DMS153 treated with DMSO at 0.1 percent for 48 hours (cell line): ENCODE measurements at regions not wholly inside any gene's neighbourhood (a gene's known extent, or its start where the extent isn't known, plus 50 kb on each side); places are given as distances from the start of the nearest gene placed in this dataset.

Source experiments
- DNase-seq: peaks from one replicate; lab custom pipeline; 2025; ENCODE audit not compliant: unreplicated experiment; lab: John Stamatoyannopoulos, UW

- DNase-seq = peak; percentile 74
Observed at GRCh38 chr16:66315210-66315825, 51.2 kb upstream of the CDH5 start.

DNA sequence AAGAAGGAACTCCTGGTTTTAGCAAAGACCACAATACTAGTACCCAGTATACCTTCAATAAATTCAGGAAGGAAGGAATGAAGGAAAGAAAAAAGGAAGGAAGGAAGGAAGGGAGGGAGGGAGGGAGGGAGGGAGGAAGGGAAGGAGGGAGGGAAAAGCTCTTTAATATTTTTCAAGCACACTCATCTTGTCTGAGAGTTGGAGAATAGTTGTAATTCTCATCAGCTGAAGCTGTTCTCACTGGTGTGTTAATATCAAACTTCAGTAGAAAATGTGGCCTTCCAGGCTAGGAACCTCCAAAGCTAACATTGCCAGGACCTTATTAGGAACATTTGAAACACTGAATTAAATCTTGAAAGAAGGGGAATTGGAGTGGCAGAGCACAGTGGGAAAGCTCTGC lies 55.2 kb upstream of the CDH5 start:
- DNase-seq = no peak

GRCh38 chr16:66309215-66309807 lies 57.2 kb upstream of the CDH5 start:
- DNase-seq = no peak

DNA sequence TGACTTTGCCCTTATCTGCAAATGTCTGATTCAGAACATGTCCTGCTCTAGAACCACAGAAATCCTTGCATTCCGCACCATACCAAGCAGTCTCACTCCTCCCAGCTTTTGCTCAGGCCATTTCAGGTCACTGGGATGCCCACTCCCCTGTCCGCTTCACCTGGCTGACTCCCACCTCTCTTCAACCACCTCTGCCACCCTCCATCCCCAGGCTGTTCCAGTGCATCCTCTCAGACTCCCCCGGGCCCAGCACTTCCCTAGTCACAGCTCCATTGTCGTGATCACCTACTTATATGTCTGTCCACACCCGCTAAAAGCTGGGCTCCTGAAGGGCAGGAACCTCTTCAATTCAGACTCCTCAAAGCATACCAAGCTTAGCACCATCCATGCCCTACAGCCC lies 58.4 kb upstream of the CDH5 start:
- DNase-seq = no peak

DNA sequence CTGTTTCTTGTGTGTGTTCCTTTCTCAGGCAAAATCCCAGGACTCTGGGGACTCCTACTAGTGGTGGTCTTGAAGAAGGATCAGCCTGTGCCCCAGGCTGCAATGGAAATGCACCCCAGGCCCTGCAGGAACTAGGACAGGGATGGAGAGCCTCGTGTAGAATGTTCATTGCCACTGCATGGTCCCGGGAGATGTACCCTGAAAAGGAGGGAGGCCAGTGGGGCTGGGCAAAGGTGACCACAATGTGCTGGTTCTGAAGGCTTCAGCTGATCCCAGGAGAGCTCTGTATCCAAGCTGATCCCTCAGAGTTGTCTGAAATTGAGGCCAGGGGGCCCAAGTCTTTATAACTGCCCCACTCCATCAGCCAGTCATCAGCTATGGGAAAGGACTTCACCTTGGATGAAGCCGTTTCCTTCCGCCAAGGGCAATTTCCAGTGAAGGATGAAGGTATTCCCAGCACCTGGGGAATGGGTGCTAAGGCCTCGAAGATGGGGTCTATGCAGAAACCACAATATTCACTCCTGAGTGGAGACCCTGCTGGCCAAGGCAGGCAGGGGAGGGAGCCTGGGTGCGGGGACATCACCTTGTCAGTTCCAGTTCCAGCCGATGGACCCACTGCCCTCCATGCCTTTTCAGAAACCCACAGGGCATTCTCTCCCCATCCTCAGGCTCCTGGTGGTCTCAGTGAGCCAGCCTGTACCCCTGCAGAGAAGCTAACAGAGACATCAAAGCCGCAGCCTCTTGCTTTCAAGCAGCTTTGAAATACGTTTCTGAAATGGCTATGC lies 59.9 kb upstream of the CDH5 start:
- DNase-seq = no peak

- no peak for DNase-seq
Observed at GRCh38 chr16:66304961-66305360, 61.5 kb upstream of the CDH5 start.

DNA sequence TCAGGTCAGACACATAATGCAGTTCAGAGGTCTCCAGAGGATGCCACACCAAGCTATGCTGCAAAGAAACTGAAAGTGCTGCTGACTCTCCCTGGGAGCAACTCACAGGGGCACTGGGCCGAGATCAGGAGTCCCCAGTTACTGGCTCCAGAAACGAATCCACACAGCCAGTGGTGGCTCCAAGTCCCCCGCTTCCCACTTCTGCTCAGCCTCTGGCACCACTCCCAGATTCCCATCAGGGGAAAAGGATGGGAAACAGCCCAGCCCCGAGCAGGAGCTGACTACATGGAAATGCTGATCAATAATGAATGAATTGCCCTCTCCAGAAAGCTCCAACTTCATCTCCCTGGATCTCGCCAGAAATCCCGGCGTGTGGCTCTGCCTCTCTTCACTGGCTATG lies 62.3 kb upstream of the CDH5 start:
- DNase-seq = no peak

GRCh38 chr16:66300501-66300900 lies 66.0 kb upstream of the CDH5 start:
- DNase-seq = no peak

GRCh38 chr16:66300037-66300436 lies 66.5 kb upstream of the CDH5 start:
- no peak for DNase-seq

DNA sequence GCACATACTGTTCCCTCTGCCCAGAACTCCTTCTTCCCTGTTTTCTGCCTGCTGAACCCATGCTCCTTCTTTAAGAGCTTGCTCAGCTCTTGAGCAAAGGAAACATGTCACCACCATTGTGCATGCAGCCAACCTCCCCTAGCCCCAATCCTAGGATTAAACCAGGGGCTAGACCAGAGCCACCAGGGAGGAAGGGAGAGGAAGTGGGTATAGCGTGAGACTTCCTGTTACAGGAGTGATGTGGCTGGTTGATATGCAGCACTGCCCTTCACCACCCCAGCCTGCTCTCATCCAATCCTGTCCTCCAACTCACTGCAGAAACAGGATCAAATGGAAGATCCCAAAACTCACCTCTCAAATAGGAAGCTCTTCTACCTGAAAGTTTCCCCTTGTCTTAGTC lies 67.1 kb upstream of the CDH5 start:
- no peak for DNase-seq

- DNase-seq = no peak
Observed at GRCh38 chr16:66298571-66299120, 67.8 kb upstream of the CDH5 start.

- no peak for DNase-seq
Observed at GRCh38 chr16:66298006-66298405, 68.5 kb upstream of the CDH5 start.

DNA sequence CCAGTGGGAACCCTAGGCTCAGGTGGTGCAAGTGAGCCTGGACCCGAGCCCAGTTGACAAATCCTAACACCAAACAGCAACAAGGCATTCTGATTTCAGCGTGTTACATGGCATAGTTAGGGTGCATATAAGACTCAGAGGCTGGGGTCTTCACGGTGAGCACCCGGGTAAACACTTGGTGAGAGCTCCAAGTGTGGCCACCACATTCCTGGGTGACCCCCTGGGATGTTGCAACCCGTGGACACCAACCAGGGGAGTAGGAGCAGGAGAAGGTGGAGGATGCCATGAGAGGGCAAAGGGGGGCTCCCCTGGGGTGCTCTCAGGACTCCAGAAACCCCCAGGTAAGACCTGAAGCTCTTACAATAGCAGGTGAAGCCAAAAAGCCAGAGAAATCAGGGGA lies 69.9 kb upstream of the CDH5 start:
- DNase-seq = no peak

GRCh38 chr16:66295761-66296546 lies 70.5 kb upstream of the CDH5 start:
- no peak for DNase-seq

DNA sequence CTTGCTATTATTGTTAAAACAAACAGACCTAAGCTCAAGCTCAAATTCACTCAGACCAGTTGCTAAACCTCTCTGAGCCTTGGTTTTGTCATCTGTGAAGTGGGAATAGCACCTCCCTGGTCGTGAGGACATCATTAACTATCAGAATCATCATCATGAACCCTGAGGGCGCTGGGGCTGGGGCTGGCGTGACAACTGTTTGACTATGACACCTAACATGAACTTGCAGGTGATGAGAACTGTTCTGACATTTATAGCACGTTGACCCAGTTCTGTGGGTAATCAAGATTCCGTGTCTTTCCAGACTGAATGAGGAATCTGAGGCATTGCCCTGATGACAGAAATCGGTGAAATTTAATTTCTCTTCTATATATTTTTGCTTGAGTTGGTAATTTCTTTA lies 71.3 kb upstream of the CDH5 start:
- DNase-seq = no peak

- no peak for DNase-seq
Observed at GRCh38 chr16:66294507-66294906, 72.0 kb upstream of the CDH5 start.

GRCh38 chr16:66293932-66294331 lies 72.6 kb upstream of the CDH5 start:
- no peak for DNase-seq

DNA sequence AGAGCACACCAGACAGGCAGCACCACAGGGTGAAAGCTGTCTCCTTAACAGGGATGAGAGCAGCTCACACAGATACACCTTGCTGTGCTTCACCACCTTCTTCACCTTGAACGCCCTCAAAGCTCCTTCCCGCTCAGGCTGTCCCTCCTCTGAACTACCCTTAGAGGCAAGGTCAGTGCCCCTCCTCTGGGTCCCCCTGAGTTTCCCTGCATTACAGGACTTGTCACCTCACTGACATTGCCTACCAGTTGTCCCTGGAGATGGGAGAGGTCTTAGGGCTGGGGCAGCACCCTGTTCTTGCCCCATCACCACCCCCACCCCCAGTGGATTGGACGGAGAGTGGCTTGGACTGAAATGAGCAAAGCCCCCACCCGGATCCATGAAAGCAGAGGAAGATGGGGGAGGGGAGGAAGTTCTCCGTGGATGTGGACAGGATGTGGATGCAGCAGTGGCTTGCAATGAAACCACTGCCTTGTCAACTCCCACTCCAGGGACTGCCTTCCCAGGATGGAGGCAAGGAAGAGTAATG lies 73.2 kb upstream of the CDH5 start:
- DNase-seq = no peak

- no peak for DNase-seq
Observed at GRCh38 chr16:66292241-66292935, 74.1 kb upstream of the CDH5 start.

GRCh38 chr16:66291833-66292232 lies 74.7 kb upstream of the CDH5 start:
- DNase-seq = no peak

DNA sequence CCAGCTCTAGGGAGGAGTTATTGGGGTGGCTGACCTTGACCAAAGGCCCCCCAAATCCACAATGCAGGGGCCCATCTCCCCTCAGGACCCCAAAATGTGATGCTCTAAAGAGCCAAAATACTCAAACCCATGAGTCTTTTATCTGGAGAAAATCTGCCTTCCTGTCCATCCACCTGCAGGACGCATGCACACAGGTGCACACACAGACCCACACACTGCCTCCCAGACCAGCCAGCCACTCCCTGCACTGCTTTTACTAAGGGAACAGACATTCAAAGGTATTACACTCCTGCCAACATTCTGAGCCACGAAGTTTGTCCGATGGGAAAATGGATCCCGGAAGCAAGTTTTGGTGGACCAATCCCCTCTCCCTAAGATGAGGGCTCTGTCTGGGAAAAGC lies 76.1 kb upstream of the CDH5 start:
- no peak for DNase-seq
